H9 (cell line): ENCODE measurements at regions not wholly inside any gene's neighbourhood (a gene's known extent, or its start where the extent isn't known, plus 50 kb on each side); places are given as distances from the start of the nearest gene placed in this dataset.

Source experiments
- DNase-seq: peaks from one replicate; pipeline ENCODE4 v3.0.0-alpha.2; 2017
- H2AFZ ChIP-seq: one replicate; pipeline ENCODE4 v1.6.1; 2013; ENCODE audit warnings: mild to moderate bottlenecking, low read length, control low read depth, moderate library complexity
- H2AK5ac ChIP-seq: 2 replicates; pipeline ENCODE4 v1.6.1; 2013; ENCODE audit warnings: low read length, control low read depth, mixed read lengths; ENCODE audit not compliant: insufficient read length
- H2BK120ac ChIP-seq: one replicate; pipeline ENCODE4 v1.6.1; 2013; ENCODE audit warnings: low read depth, mild to moderate bottlenecking, low read length, control low read depth, inconsistent platforms; ENCODE audit not compliant: poor library complexity, severe bottlenecking
- H2BK12ac ChIP-seq: 2 replicates; pipeline ENCODE4 v1.6.1; 2013; ENCODE audit warnings: low read length, control low read depth, mixed read lengths, low read depth; ENCODE audit not compliant: insufficient read length
- H2BK15ac ChIP-seq: 2 replicates; pipeline ENCODE4 v1.6.1; 2013; ENCODE audit warnings: low read depth, low read length, control low read depth
- H2BK20ac ChIP-seq: one replicate; pipeline ENCODE4 v1.6.1; 2013; ENCODE audit warnings: low read depth, mild to moderate bottlenecking, low read length, control low read depth, inconsistent platforms; ENCODE audit not compliant: poor library complexity, severe bottlenecking
- H2BK5ac ChIP-seq: 2 replicates; pipeline ENCODE4 v1.6.1; 2013; ENCODE audit warnings: low read length, control low read depth, mixed read lengths; ENCODE audit not compliant: insufficient read length
- H3K14ac ChIP-seq: 2 replicates; pipeline ENCODE4 v1.6.1; 2013; ENCODE audit warnings: low read length, control low read depth; ENCODE audit not compliant: insufficient read depth
- H3K18ac ChIP-seq: 2 replicates; pipeline ENCODE4 v1.6.1; 2013; ENCODE audit warnings: low read depth, mild to moderate bottlenecking, mixed read lengths, low read length, control low read depth; ENCODE audit not compliant: insufficient read length
- H3K23ac ChIP-seq: 2 replicates; pipeline ENCODE4 v1.6.1; 2013; ENCODE audit warnings: low read length, control low read depth, mixed read lengths, low read depth; ENCODE audit not compliant: insufficient read length
- H3K23me2 ChIP-seq: 2 replicates; pipeline ENCODE4 v1.6.1; 2013; ENCODE audit warnings: low read depth, mild to moderate bottlenecking, mixed read lengths, low read length, control low read depth; ENCODE audit not compliant: insufficient read length, poor library complexity, severe bottlenecking
- H3K27ac ChIP-seq: 2 replicates; pipeline ENCODE4 v1.5.1; 2013; ENCODE audit warnings: low read length, control low read depth, mixed read lengths, low read depth; ENCODE audit not compliant: insufficient read length
- H3K27me3 ChIP-seq: 2 replicates; pipeline ENCODE4 v1.6.1; 2013; ENCODE audit warnings: low read length, control low read depth, inconsistent platforms; ENCODE audit not compliant: insufficient read depth
- H3K4ac ChIP-seq: 2 replicates; pipeline ENCODE4 v1.6.1; 2013; ENCODE audit warnings: low read depth, mild to moderate bottlenecking, control low read depth, inconsistent platforms, low read length, moderate library complexity
- H3K4me1 ChIP-seq: 2 replicates; pipeline ENCODE4 v1.6.1; 2013; ENCODE audit warnings: low read length, control low read depth, inconsistent platforms; ENCODE audit not compliant: insufficient read depth
- H3K4me2 ChIP-seq: 2 replicates; pipeline ENCODE4 v1.6.1; 2013; ENCODE audit warnings: low read length, control low read depth, mixed read lengths; ENCODE audit not compliant: insufficient read length, insufficient read depth
- H3K56ac ChIP-seq: 2 replicates; pipeline ENCODE4 v1.6.1; 2013; ENCODE audit warnings: low read depth, mild to moderate bottlenecking, mixed read lengths, low read length, control low read depth; ENCODE audit not compliant: insufficient read length
- H3K79me1 ChIP-seq: 2 replicates; pipeline ENCODE4 v1.6.1; 2013; ENCODE audit warnings: low read depth, mild to moderate bottlenecking, moderate library complexity, low read length, control low read depth, inconsistent platforms; ENCODE audit not compliant: insufficient read depth, poor library complexity, severe bottlenecking
- H3K79me2 ChIP-seq: 2 replicates; pipeline ENCODE4 v1.6.1; 2013; ENCODE audit warnings: low read length, control low read depth, inconsistent platforms; ENCODE audit not compliant: insufficient read depth
- H3K9ac ChIP-seq: 2 replicates; pipeline ENCODE4 v1.6.1; 2013; ENCODE audit warnings: low read length, control low read depth, mixed read lengths; ENCODE audit not compliant: insufficient read length; ENCODE audit errors: extremely low read depth
- H3K9me3 ChIP-seq: one replicate; pipeline ENCODE4 v1.6.1; 2013; ENCODE audit warnings: low read depth, low read length, inconsistent platforms; ENCODE audit not compliant: control insufficient read depth
- H3T11ph ChIP-seq: one replicate; pipeline ENCODE4 v1.6.1; 2013; ENCODE audit warnings: mild to moderate bottlenecking, low read length, control low read depth, inconsistent platforms
- H4K20me1 ChIP-seq: one replicate; pipeline ENCODE4 v1.6.1; 2013; ENCODE audit not compliant: control insufficient read depth, insufficient read length, insufficient read depth
- H4K5ac ChIP-seq: 2 replicates; pipeline ENCODE4 v1.6.1; 2013; ENCODE audit warnings: low read depth, mild to moderate bottlenecking, mixed read lengths, low read length, control low read depth; ENCODE audit not compliant: insufficient read length
- H4K8ac ChIP-seq: replicated peaks from 2 replicates; pipeline ENCODE4 v1.6.1; 2013; ENCODE audit warnings: low read length, control low read depth, mixed read lengths, low read depth; ENCODE audit not compliant: insufficient read length
- H4K91ac ChIP-seq: 2 replicates; pipeline ENCODE4 v1.6.1; 2013; ENCODE audit warnings: low read depth, mild to moderate bottlenecking, moderate library complexity, mixed read lengths, low read length, control low read depth; ENCODE audit not compliant: insufficient read length
- H3K27ac Mint-ChIP-seq, 3 experiments: 2 replicates in 2 of 3; 3 replicates in 1 of 3; pipeline ENCODE4 v1.8.0; 2020 to 2021; ENCODE audit warnings: mixed read lengths in 3 of 3, mild to moderate bottlenecking in 1 of 3, moderate library complexity in 1 of 3
- H3K27me3 Mint-ChIP-seq: 2 replicates; pipeline ENCODE4 v1.8.0; 2021; ENCODE audit warnings: low read depth, mild to moderate bottlenecking, moderate library complexity, mixed read lengths
- H3K36me3 Mint-ChIP-seq, 3 experiments: 2 replicates in 2 of 3; 3 replicates in 1 of 3; pipeline ENCODE4 v1.8.0; 2020 to 2021; ENCODE audit warnings: low read depth in 3 of 3, mixed read lengths in 3 of 3; ENCODE audit not compliant: insufficient read depth in 1 of 3
- H3K4me1 Mint-ChIP-seq, 2 experiments: 2 replicates each; pipeline ENCODE4 v1.8.0; 2020; ENCODE audit warnings: mixed read lengths in 2 of 2
- H3K4me3 Mint-ChIP-seq, 2 experiments: 2 replicates in 1 of 2; 3 replicates in 1 of 2; pipeline ENCODE4 v1.8.0; 2020 to 2021; ENCODE audit warnings: mild to moderate bottlenecking in 2 of 2, mixed read lengths in 2 of 2, moderate library complexity in 1 of 2
- H3K9me3 Mint-ChIP-seq, 2 experiments: 2 replicates in 1 of 2; 3 replicates in 1 of 2; pipeline ENCODE4 v1.8.0; 2020; ENCODE audit warnings: mild to moderate bottlenecking in 2 of 2, mixed read lengths in 2 of 2, moderate library complexity in 1 of 2
- WGBS: extraction: QIAGEN DNeasy Blood & Tissue Kit; methylation state at CpG from one replicate; pipeline ENCODE4 v1.1.7; 2013; ENCODE audit warnings: missing lambda C conversion rate, low lambda C conversion rate, mixed read lengths; ENCODE audit not compliant: insufficient read length; ENCODE audit errors: extremely low coverage; 5-methylcytosine and 5-hydroxymethylcytosine counted together
- TF ChIP-seq, protein P1 (sequence below): fragments of 200-600 bp; sonication (generic); conservative IDR thresholded peaks from 3 replicates; pipeline ENCODE4 v1.8.0; 2021; ENCODE audit warnings: antibody characterized with exemption, mild to moderate bottlenecking

DNA sequence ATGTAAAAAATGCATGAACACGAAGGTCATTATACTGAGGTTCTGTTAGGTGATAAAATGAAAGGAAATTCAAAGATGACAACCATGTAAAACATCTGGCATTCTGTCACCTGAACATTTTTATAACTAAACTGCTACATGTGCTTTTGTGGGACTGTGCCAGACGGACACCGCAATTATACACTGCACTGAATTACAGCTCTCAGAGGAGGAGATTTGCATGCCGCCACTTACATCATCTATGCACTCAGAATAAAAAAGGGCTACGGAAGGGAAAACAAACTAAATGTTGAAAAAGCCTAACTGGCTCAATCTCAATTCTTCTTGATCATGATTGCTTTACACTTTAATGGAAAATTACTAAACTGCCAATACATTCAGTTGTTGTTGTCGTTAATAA, 614.0 kb upstream of the EYS start:
- WGBS, result no CpG with 5 or more reads among the region's 6 CpGs
- Histone ChIP-seq H4K91ac (no peak overlapping the region), H3K27ac (no peak overlapping the region), H4K8ac (no peak overlapping the region), H3K27me3 (no peaks in the 10 kb centered on the region), H3K79me1 (no peaks in the 10 kb centered on the region), H3K23ac (no peak overlapping the region), H3K79me2 (no peaks in the 10 kb centered on the region), H3T11ph (no peak overlapping the region), H4K5ac (no peak overlapping the region), H4K20me1 (no peaks in the 10 kb centered on the region), H2BK120ac (no peak overlapping the region), H2BK5ac (no peak overlapping the region), H3K23me2 (no peaks in the 10 kb centered on the region), H3K4ac (no peak overlapping the region), H3K9me3 (no peaks in the 10 kb centered on the region), H2AK5ac (no peak overlapping the region), H3K4me2 (no peak overlapping the region), H2AFZ (no peak overlapping the region), H2BK20ac (no peak overlapping the region), H3K18ac (no peak overlapping the region), H3K14ac (no peak overlapping the region), H2BK15ac (no peak overlapping the region), H3K9ac (no peak overlapping the region), H3K4me1 (no peaks in the 10 kb centered on the region), H3K56ac (no peak overlapping the region), H2BK12ac (no peak overlapping the region)
- Mint-ChIP-seq H3K9me3 (no peaks in the 10 kb centered on the region), H3K4me3 (no peak overlapping the region), H3K27ac (no peak overlapping the region), H3K36me3 (no peaks in the 10 kb centered on the region), H3K4me1 (no peaks in the 10 kb centered on the region), H3K27me3 (no peaks in the 10 kb centered on the region)
- TF ChIP-seq, protein P1, sequence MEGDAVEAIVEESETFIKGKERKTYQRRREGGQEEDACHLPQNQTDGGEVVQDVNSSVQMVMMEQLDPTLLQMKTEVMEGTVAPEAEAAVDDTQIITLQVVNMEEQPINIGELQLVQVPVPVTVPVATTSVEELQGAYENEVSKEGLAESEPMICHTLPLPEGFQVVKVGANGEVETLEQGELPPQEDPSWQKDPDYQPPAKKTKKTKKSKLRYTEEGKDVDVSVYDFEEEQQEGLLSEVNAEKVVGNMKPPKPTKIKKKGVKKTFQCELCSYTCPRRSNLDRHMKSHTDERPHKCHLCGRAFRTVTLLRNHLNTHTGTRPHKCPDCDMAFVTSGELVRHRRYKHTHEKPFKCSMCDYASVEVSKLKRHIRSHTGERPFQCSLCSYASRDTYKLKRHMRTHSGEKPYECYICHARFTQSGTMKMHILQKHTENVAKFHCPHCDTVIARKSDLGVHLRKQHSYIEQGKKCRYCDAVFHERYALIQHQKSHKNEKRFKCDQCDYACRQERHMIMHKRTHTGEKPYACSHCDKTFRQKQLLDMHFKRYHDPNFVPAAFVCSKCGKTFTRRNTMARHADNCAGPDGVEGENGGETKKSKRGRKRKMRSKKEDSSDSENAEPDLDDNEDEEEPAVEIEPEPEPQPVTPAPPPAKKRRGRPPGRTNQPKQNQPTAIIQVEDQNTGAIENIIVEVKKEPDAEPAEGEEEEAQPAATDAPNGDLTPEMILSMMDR, result no peak
- no peak for DNase-seq
